H9 (cell line): ENCODE measurements at regions not wholly inside any gene's neighbourhood (a gene's known extent, or its start where the extent isn't known, plus 50 kb on each side); places are given as distances from the start of the nearest gene placed in this dataset.

Experiments used
- DNase-seq: peaks from one replicate; pipeline ENCODE4 v3.0.0-alpha.2; 2017
- H2AFZ ChIP-seq: one replicate; pipeline ENCODE4 v1.6.1; 2013; ENCODE audit warnings: mild to moderate bottlenecking, low read length, control low read depth, moderate library complexity
- H2AK5ac ChIP-seq: 2 replicates; pipeline ENCODE4 v1.6.1; 2013; ENCODE audit warnings: low read length, control low read depth, mixed read lengths; ENCODE audit not compliant: insufficient read length
- H2BK120ac ChIP-seq: one replicate; pipeline ENCODE4 v1.6.1; 2013; ENCODE audit warnings: low read depth, mild to moderate bottlenecking, low read length, control low read depth, inconsistent platforms; ENCODE audit not compliant: poor library complexity, severe bottlenecking
- H2BK12ac ChIP-seq: 2 replicates; pipeline ENCODE4 v1.6.1; 2013; ENCODE audit warnings: low read length, control low read depth, mixed read lengths, low read depth; ENCODE audit not compliant: insufficient read length
- H2BK15ac ChIP-seq: 2 replicates; pipeline ENCODE4 v1.6.1; 2013; ENCODE audit warnings: low read depth, low read length, control low read depth
- H2BK20ac ChIP-seq: one replicate; pipeline ENCODE4 v1.6.1; 2013; ENCODE audit warnings: low read depth, mild to moderate bottlenecking, low read length, control low read depth, inconsistent platforms; ENCODE audit not compliant: poor library complexity, severe bottlenecking
- H2BK5ac ChIP-seq: 2 replicates; pipeline ENCODE4 v1.6.1; 2013; ENCODE audit warnings: low read length, control low read depth, mixed read lengths; ENCODE audit not compliant: insufficient read length
- H3K14ac ChIP-seq: 2 replicates; pipeline ENCODE4 v1.6.1; 2013; ENCODE audit warnings: low read length, control low read depth; ENCODE audit not compliant: insufficient read depth
- H3K18ac ChIP-seq: 2 replicates; pipeline ENCODE4 v1.6.1; 2013; ENCODE audit warnings: low read depth, mild to moderate bottlenecking, mixed read lengths, low read length, control low read depth; ENCODE audit not compliant: insufficient read length
- H3K23ac ChIP-seq: 2 replicates; pipeline ENCODE4 v1.6.1; 2013; ENCODE audit warnings: low read length, control low read depth, mixed read lengths, low read depth; ENCODE audit not compliant: insufficient read length
- H3K23me2 ChIP-seq: 2 replicates; pipeline ENCODE4 v1.6.1; 2013; ENCODE audit warnings: low read depth, mild to moderate bottlenecking, mixed read lengths, low read length, control low read depth; ENCODE audit not compliant: insufficient read length, poor library complexity, severe bottlenecking
- H3K27ac ChIP-seq: 2 replicates; pipeline ENCODE4 v1.5.1; 2013; ENCODE audit warnings: low read length, control low read depth, mixed read lengths, low read depth; ENCODE audit not compliant: insufficient read length
- H3K27me3 ChIP-seq: 2 replicates; pipeline ENCODE4 v1.6.1; 2013; ENCODE audit warnings: low read length, control low read depth, inconsistent platforms; ENCODE audit not compliant: insufficient read depth
- H3K4ac ChIP-seq: 2 replicates; pipeline ENCODE4 v1.6.1; 2013; ENCODE audit warnings: low read depth, mild to moderate bottlenecking, control low read depth, inconsistent platforms, low read length, moderate library complexity
- H3K4me1 ChIP-seq: 2 replicates; pipeline ENCODE4 v1.6.1; 2013; ENCODE audit warnings: low read length, control low read depth, inconsistent platforms; ENCODE audit not compliant: insufficient read depth
- H3K4me2 ChIP-seq: 2 replicates; pipeline ENCODE4 v1.6.1; 2013; ENCODE audit warnings: low read length, control low read depth, mixed read lengths; ENCODE audit not compliant: insufficient read length, insufficient read depth
- H3K56ac ChIP-seq: 2 replicates; pipeline ENCODE4 v1.6.1; 2013; ENCODE audit warnings: low read depth, mild to moderate bottlenecking, mixed read lengths, low read length, control low read depth; ENCODE audit not compliant: insufficient read length
- H3K79me1 ChIP-seq: 2 replicates; pipeline ENCODE4 v1.6.1; 2013; ENCODE audit warnings: low read depth, mild to moderate bottlenecking, moderate library complexity, low read length, control low read depth, inconsistent platforms; ENCODE audit not compliant: insufficient read depth, poor library complexity, severe bottlenecking
- H3K79me2 ChIP-seq: 2 replicates; pipeline ENCODE4 v1.6.1; 2013; ENCODE audit warnings: low read length, control low read depth, inconsistent platforms; ENCODE audit not compliant: insufficient read depth
- H3K9ac ChIP-seq: 2 replicates; pipeline ENCODE4 v1.6.1; 2013; ENCODE audit warnings: low read length, control low read depth, mixed read lengths; ENCODE audit not compliant: insufficient read length; ENCODE audit errors: extremely low read depth
- H3K9me3 ChIP-seq: one replicate; pipeline ENCODE4 v1.6.1; 2013; ENCODE audit warnings: low read depth, low read length, inconsistent platforms; ENCODE audit not compliant: control insufficient read depth
- H3T11ph ChIP-seq: one replicate; pipeline ENCODE4 v1.6.1; 2013; ENCODE audit warnings: mild to moderate bottlenecking, low read length, control low read depth, inconsistent platforms
- H4K20me1 ChIP-seq: one replicate; pipeline ENCODE4 v1.6.1; 2013; ENCODE audit not compliant: control insufficient read depth, insufficient read length, insufficient read depth
- H4K5ac ChIP-seq: 2 replicates; pipeline ENCODE4 v1.6.1; 2013; ENCODE audit warnings: low read depth, mild to moderate bottlenecking, mixed read lengths, low read length, control low read depth; ENCODE audit not compliant: insufficient read length
- H4K8ac ChIP-seq: replicated peaks from 2 replicates; pipeline ENCODE4 v1.6.1; 2013; ENCODE audit warnings: low read length, control low read depth, mixed read lengths, low read depth; ENCODE audit not compliant: insufficient read length
- H4K91ac ChIP-seq: 2 replicates; pipeline ENCODE4 v1.6.1; 2013; ENCODE audit warnings: low read depth, mild to moderate bottlenecking, moderate library complexity, mixed read lengths, low read length, control low read depth; ENCODE audit not compliant: insufficient read length
- H3K27ac Mint-ChIP-seq, 3 experiments: 2 replicates in 2 of 3; 3 replicates in 1 of 3; pipeline ENCODE4 v1.8.0; 2020 to 2021; ENCODE audit warnings: mixed read lengths in 3 of 3, mild to moderate bottlenecking in 1 of 3, moderate library complexity in 1 of 3
- H3K27me3 Mint-ChIP-seq: 2 replicates; pipeline ENCODE4 v1.8.0; 2021; ENCODE audit warnings: low read depth, mild to moderate bottlenecking, moderate library complexity, mixed read lengths
- H3K36me3 Mint-ChIP-seq, 3 experiments: 2 replicates in 2 of 3; 3 replicates in 1 of 3; pipeline ENCODE4 v1.8.0; 2020 to 2021; ENCODE audit warnings: low read depth in 3 of 3, mixed read lengths in 3 of 3; ENCODE audit not compliant: insufficient read depth in 1 of 3
- H3K4me1 Mint-ChIP-seq, 2 experiments: 2 replicates each; pipeline ENCODE4 v1.8.0; 2020; ENCODE audit warnings: mixed read lengths in 2 of 2
- H3K4me3 Mint-ChIP-seq, 2 experiments: 2 replicates in 1 of 2; 3 replicates in 1 of 2; pipeline ENCODE4 v1.8.0; 2020 to 2021; ENCODE audit warnings: mild to moderate bottlenecking in 2 of 2, mixed read lengths in 2 of 2, moderate library complexity in 1 of 2
- H3K9me3 Mint-ChIP-seq, 2 experiments: 2 replicates in 1 of 2; 3 replicates in 1 of 2; pipeline ENCODE4 v1.8.0; 2020; ENCODE audit warnings: mild to moderate bottlenecking in 2 of 2, mixed read lengths in 2 of 2, moderate library complexity in 1 of 2
- WGBS: extraction: QIAGEN DNeasy Blood & Tissue Kit; methylation state at CpG from one replicate; pipeline ENCODE4 v1.1.7; 2013; ENCODE audit warnings: missing lambda C conversion rate, low lambda C conversion rate, mixed read lengths; ENCODE audit not compliant: insufficient read length; ENCODE audit errors: extremely low coverage; 5-methylcytosine and 5-hydroxymethylcytosine counted together
- TF ChIP-seq, protein P1 (sequence below): fragments of 200-600 bp; sonication (generic); conservative IDR thresholded peaks from 3 replicates; pipeline ENCODE4 v1.8.0; 2021; ENCODE audit warnings: antibody characterized with exemption, mild to moderate bottlenecking

DNA sequence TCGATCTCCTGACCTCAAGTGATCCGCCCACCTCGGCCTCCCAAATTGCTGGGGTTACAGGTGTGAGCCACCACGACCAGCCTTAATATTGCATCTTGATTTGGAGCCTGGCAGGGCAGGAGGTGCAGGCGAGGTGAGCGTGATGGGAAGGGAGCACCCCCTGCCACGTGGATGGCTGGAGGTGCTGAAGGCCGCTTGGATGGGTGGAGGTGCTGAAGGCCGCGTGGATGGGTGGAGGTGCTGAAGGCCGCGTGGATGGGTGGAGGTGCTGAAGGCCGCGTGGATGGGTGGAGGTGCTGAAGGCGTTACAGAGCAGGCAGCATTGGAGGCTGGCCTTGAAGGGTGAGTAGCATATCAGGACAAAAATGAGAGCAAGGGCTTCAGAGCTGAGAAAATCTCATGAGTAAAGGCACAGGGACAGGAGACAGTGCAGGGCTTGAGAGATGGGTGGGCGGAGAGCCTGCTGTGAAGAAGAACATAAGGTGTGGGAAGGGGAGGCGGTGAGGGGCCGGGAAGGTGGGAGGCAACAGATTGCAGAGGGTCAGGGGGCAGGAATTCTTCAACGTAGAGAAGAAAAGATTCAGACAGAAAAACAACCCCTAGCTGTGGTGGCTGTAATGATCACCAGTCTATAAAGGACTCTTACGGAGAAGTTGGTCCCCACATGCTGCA, 101.7 kb upstream of the SEC14L1 start:
- H3K27ac ChIP-seq: no peak overlapping the region
- TF ChIP-seq, protein P1, sequence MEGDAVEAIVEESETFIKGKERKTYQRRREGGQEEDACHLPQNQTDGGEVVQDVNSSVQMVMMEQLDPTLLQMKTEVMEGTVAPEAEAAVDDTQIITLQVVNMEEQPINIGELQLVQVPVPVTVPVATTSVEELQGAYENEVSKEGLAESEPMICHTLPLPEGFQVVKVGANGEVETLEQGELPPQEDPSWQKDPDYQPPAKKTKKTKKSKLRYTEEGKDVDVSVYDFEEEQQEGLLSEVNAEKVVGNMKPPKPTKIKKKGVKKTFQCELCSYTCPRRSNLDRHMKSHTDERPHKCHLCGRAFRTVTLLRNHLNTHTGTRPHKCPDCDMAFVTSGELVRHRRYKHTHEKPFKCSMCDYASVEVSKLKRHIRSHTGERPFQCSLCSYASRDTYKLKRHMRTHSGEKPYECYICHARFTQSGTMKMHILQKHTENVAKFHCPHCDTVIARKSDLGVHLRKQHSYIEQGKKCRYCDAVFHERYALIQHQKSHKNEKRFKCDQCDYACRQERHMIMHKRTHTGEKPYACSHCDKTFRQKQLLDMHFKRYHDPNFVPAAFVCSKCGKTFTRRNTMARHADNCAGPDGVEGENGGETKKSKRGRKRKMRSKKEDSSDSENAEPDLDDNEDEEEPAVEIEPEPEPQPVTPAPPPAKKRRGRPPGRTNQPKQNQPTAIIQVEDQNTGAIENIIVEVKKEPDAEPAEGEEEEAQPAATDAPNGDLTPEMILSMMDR: no peak
- no peak for DNase-seq
- no CpG with 5 or more reads among the region's 20 CpGs for WGBS
- H2BK12ac ChIP-seq: no peak overlapping the region
- no peaks in the 10 kb centered on the region for H3K23me2 ChIP-seq
- no peaks in the 10 kb centered on the region for H3K79me1 ChIP-seq
- H3K23ac ChIP-seq: no peak overlapping the region
- no peak overlapping the region for H3T11ph ChIP-seq
- Mint-ChIP-seq H3K27me3 (peaks cover 2% of the 10 kb centered on the region), H3K36me3 (no peaks in the 10 kb centered on the region; a peak in 1 of 7 replicates), H3K27ac (no peak overlapping the region), H3K9me3 (no peaks in the 10 kb centered on the region; a peak in 2 of 5 replicates), H3K4me1 (0 out of 4 replicates have a peak, but pooled peaks cover 0 to 4% of the 10 kb centered on the region in 2 experiments), H3K4me3 (no peak overlapping the region)
- no peak overlapping the region for H2AFZ ChIP-seq
- H3K4ac ChIP-seq: no peak overlapping the region
- H4K8ac ChIP-seq: no peak overlapping the region
- no peak overlapping the region for H3K4me2 ChIP-seq
- no peaks in the 10 kb centered on the region for H3K27me3 ChIP-seq
- no peak overlapping the region for H3K18ac ChIP-seq
- H2BK15ac ChIP-seq: no peak overlapping the region
- no peak overlapping the region for H3K14ac ChIP-seq
- no peak overlapping the region for H4K91ac ChIP-seq
- H4K20me1 ChIP-seq: no peaks in the 10 kb centered on the region
- H2BK20ac ChIP-seq: no peak overlapping the region
- no peak overlapping the region for H3K9ac ChIP-seq
- no peaks in the 10 kb centered on the region for H3K79me2 ChIP-seq
- H4K5ac ChIP-seq: no peak overlapping the region
- no peak overlapping the region for H2AK5ac ChIP-seq
- no peak overlapping the region for H2BK5ac ChIP-seq
- no peak overlapping the region for H2BK120ac ChIP-seq
- no peaks in the 10 kb centered on the region for H3K4me1 ChIP-seq
- no peaks in the 10 kb centered on the region for H3K9me3 ChIP-seq
- H3K56ac ChIP-seq: no peak overlapping the region
